Spleen (tissue), 11 donors: ENCODE measurements at regions not wholly inside any gene's neighbourhood (a gene's known extent, or its start where the extent isn't known, plus 50 kb on each side); places are given as distances from the start of the nearest gene placed in this dataset.

Source experiments
- DNase-seq: peaks from one replicate; pipeline ENCODE4 v3.0.0-alpha.2; 2020
- H3K27ac ChIP-seq, 8 donors: fragments of 200-600 bp; sonication (generic) in 7 of 8; 1 replicate in 4 of 8; 2 replicates in 4 of 8; pipeline versions ENCODE4 v1.5.0 to v1.8.0; 2016 to 2021; ENCODE audit warnings: inconsistent platforms in 4 of 8, mild to moderate bottlenecking in 4 of 8, moderate library complexity in 1 of 8
- H3K27me3 ChIP-seq, 7 donors: fragments of 200-600 bp; sonication (generic) in 6 of 7; replicated peaks in 1 of 7; 1 replicate in 4 of 7; 2 replicates in 3 of 7; pipeline versions ENCODE4 v1.5.0 to v1.8.0; 2016 to 2021; ENCODE audit warnings: inconsistent platforms in 3 of 7, mild to moderate bottlenecking in 1 of 7
- H3K36me3 ChIP-seq, 6 donors: fragments of 200-600 bp; sonication (generic) in 5 of 6; 1 replicate in 4 of 6; 2 replicates in 2 of 6; pipeline versions ENCODE4 v1.5.0 to v1.8.0; 2016 to 2021; ENCODE audit warnings: inconsistent platforms in 2 of 6
- H3K4me1 ChIP-seq, 6 donors: fragments of 200-600 bp; sonication (generic) in 5 of 6; 1 replicate in 3 of 6; 2 replicates in 3 of 6; pipeline versions ENCODE4 v1.5.0 to v1.8.0; 2016 to 2021; ENCODE audit warnings: inconsistent platforms in 3 of 6
- H3K4me3 ChIP-seq, 8 donors: fragments of 200-600 bp; sonication (generic) in 7 of 8; 1 replicate in 4 of 8; 2 replicates in 4 of 8; pipeline versions ENCODE4 v1.5.0 to v1.8.0; 2016 to 2021; ENCODE audit warnings: inconsistent platforms in 4 of 8, mild to moderate bottlenecking in 4 of 8, moderate library complexity in 2 of 8
- H3K9me3 ChIP-seq, 8 donors: fragments of 200-600 bp; sonication (generic) in 7 of 8; 1 replicate in 4 of 8; 2 replicates in 4 of 8; pipeline versions ENCODE4 v1.5.0 to v1.8.0; 2016 to 2021; ENCODE audit warnings: inconsistent platforms in 4 of 8
- POLR2A ChIP-seq, 3 donors: fragments of 450-650 bp; IDR thresholded peaks; one replicate each; pipeline ENCODE4 v1.5.1; 2017; ENCODE audit warnings: antibody characterized with exemption in 3 of 3, mild to moderate bottlenecking in 1 of 3
- POLR2AphosphoS5 ChIP-seq, 3 donors: sonication (generic); formaldehyde crosslinking; IDR thresholded peaks; one replicate each; pipeline ENCODE4 v1.5.1; 2017; ENCODE audit warnings: antibody characterized with exemption in 3 of 3
- WGBS, 5 donors: extraction: QIAGEN DNeasy Blood & Tissue Kit in 3 of 5; methylation state at CpG; one replicate each; pipeline versions ENCODE4 v1.1.5 to v1.1.7; 2013 to 2018; 5-methylcytosine and 5-hydroxymethylcytosine counted together
- intact Hi-C: fragments of 100-400 bp; cut with DNase I; formaldehyde crosslinking; loops from one replicate; pipeline ENCODE4 v1.15.0; 2023; ENCODE audit warnings: low total_unique reads
- TF ChIP-seq, protein P1 (sequence below), 11 experiments: fragments of 200-600 bp in 7 of 11; fragments of 450-650 bp in 4 of 11; sonication (generic) in 4 of 11; IDR thresholded peaks in 8 of 11; conservative IDR thresholded peaks in 3 of 11; 1 replicate in 7 of 11; 2 replicates in 4 of 11; pipeline versions ENCODE4 v1.4.0 to v1.8.0; 2016 to 2021; ENCODE audit warnings: antibody characterized with exemption in 11 of 11, inconsistent platforms in 4 of 11, mild to moderate bottlenecking in 1 of 11
- donor health status: healthy with polysubstance abuse.
- donor health status: DM: no; HTN: no; CAD: no; lungs with moderate emphysema.
- donor health status: DM: no; HTN: no; CAD: no.
- donor health status: Bipolar disorder and iron deficiency.
- donor health status: healthy.
- donor health status: DM: no; HTN: no; CAD: no.
- donor health status: DM: yes; HTN: yes; CAD: no.

DNA sequence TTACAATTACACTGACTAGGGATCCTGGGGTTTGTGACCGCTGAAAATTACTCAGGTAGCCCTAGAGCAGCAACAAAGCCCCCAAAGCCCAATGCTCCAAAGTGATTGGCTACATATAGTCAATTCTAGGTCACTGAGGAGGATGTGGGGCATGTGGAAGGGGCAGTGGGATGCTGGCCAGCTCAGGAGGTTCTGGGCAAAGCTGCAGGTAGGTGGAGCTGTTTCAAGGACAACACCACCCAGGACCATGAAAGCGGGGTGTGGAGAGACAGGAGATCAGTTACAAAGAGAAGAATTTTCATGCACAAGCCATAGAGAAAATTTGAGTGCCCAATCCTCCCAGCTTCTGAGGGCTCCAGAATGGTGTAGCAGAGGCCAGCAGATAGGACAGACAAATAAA, 75.0 kb upstream of the CCDC85A start:
- H3K4me3 ChIP-seq: no peak overlapping the region
- intact Hi-C loops: no loop called here
- H3K27me3 ChIP-seq: no peaks in the 10 kb centered on the region
- H3K9me3 ChIP-seq: no peaks in the 10 kb centered on the region
- H3K4me1 ChIP-seq: no peaks in the 10 kb centered on the region
- WGBS, 5 donors: 38 to 72% (median 43%) methylated on average over 2 of the region's 2 CpGs
- DNase-seq: no peak
- no peaks in the 10 kb centered on the region for H3K36me3 ChIP-seq
- no peak overlapping the region for H3K27ac ChIP-seq
- TF ChIP-seq, protein P1, sequence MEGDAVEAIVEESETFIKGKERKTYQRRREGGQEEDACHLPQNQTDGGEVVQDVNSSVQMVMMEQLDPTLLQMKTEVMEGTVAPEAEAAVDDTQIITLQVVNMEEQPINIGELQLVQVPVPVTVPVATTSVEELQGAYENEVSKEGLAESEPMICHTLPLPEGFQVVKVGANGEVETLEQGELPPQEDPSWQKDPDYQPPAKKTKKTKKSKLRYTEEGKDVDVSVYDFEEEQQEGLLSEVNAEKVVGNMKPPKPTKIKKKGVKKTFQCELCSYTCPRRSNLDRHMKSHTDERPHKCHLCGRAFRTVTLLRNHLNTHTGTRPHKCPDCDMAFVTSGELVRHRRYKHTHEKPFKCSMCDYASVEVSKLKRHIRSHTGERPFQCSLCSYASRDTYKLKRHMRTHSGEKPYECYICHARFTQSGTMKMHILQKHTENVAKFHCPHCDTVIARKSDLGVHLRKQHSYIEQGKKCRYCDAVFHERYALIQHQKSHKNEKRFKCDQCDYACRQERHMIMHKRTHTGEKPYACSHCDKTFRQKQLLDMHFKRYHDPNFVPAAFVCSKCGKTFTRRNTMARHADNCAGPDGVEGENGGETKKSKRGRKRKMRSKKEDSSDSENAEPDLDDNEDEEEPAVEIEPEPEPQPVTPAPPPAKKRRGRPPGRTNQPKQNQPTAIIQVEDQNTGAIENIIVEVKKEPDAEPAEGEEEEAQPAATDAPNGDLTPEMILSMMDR (IDR thresholded peaks at IDR 0.05 in 8 of 11, conservative IDR thresholded peaks at IDR 0.05 in 3 of 11): no peak
- TF ChIP-seq POLR2A (IDR thresholded peaks at IDR 0.05) (no peak), POLR2AphosphoS5 (IDR thresholded peaks at IDR 0.05) (no peak)

DNA sequence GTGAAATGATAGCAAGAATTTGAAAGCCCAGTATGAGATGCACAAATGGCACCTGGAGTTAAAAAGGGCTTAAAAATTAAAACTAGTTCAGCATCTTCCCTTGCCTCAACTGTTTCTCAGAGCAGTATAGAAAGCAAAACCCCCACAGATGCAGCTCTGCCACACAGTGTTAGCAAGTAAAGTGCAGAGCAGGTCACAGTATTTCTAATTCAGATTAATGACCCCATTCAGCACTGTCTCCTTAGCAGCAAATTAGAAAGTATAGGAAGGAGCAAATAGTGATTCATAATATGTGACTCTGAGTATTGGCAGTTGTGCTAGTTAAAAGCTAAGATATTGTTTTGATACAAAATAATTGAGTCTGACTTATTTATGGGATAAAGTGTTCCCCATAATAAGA, 73.8 kb upstream of the CCDC85A start:
- intact Hi-C loops: no loop called here
- Histone ChIP-seq H3K4me1 (no peaks in the 10 kb centered on the region), H3K36me3 (no peaks in the 10 kb centered on the region), H3K27me3 (no peaks in the 10 kb centered on the region), H3K27ac (no peak overlapping the region), H3K4me3 (no peak overlapping the region), H3K9me3 (no peaks in the 10 kb centered on the region)
- no peak for TF ChIP-seq POLR2A (IDR thresholded peaks at IDR 0.05)
- TF ChIP-seq POLR2AphosphoS5 (IDR thresholded peaks at IDR 0.05): no peak
- TF ChIP-seq, protein P1 (IDR thresholded peaks at IDR 0.05 in 8 of 11, conservative IDR thresholded peaks at IDR 0.05 in 3 of 11): no peak
- no peak for DNase-seq

DNA sequence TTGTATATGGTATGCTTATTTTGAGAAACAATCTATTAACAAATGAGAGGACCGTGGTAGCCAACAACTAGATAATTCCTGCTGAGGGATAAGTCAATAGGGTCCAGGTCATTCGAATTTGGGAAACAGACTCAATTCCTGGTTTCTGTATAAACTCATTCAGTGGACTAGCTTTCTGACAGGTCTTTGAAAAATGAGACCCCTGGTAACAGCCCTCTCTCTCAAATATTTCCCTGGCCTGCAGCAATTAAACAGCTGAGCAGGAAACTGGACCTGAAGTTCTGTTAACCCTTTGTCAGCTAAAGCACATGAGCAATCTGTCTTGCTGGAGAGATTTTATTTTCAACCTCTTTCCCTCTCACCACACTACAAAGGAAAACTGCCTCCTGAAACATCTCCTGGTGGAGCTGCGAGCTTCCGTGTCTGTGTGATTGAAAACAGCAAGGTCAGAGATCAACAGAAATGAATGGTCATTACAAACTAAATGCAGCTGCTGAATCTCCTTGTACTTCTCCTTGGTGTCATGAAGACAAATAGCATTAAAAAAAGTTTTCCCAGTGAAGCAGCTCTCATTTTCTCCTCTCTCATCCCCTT, 70.3 kb upstream of the CCDC85A start:
- intact Hi-C loops: no loop called here
- H3K9me3 ChIP-seq: no peaks in the 10 kb centered on the region
- H3K27me3 ChIP-seq: no peaks in the 10 kb centered on the region
- DNase-seq: no peak
- WGBS, 5 donors: 44 to 62% (median 55%) methylated on average over 4 of the region's 4 CpGs
- no peaks in the 10 kb centered on the region for H3K36me3 ChIP-seq
- H3K4me1 ChIP-seq: no peaks in the 10 kb centered on the region
- TF ChIP-seq POLR2AphosphoS5 (IDR thresholded peaks at IDR 0.05): no peak
- TF ChIP-seq, protein P1 (IDR thresholded peaks at IDR 0.05 in 8 of 11, conservative IDR thresholded peaks at IDR 0.05 in 3 of 11): no peak
- no peak for TF ChIP-seq POLR2A (IDR thresholded peaks at IDR 0.05)
- H3K27ac ChIP-seq: no peak overlapping the region
- H3K4me3 ChIP-seq: no peak overlapping the region

DNA sequence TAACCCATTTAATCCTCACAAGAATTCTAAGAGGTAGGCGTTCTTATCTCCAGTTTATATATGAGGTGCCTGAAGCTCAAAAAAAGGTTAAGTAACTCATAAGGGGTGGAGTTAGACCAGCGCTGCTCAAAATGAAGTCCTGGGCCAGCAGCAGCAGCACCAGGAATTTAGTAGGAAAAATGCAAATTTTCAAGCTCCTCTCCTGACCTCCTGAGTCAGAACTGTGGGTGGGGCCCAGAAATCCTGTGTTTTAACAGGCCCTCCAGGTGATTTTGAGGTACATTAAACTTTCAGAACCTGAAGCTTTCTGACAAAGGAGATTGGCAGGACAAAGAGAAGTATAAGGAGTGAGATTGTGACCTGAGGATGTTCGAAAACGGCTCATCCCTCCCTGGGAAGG, 66.0 kb upstream of the CCDC85A start:
- H3K36me3 ChIP-seq: no peaks in the 10 kb centered on the region
- H3K4me1 ChIP-seq: no peaks in the 10 kb centered on the region
- H3K4me3 ChIP-seq: no peak overlapping the region
- DNase-seq: no peak
- intact Hi-C loops: no loop called here
- H3K9me3 ChIP-seq: no peaks in the 10 kb centered on the region
- 63 to 83% (median 69%) methylated on average over 4 of the region's 4 CpGs for WGBS, 5 donors
- no peaks in the 10 kb centered on the region for H3K27me3 ChIP-seq
- H3K27ac ChIP-seq: no peak overlapping the region
- TF ChIP-seq, protein P1 (IDR thresholded peaks at IDR 0.05 in 8 of 11, conservative IDR thresholded peaks at IDR 0.05 in 3 of 11): no peak
- no peak for TF ChIP-seq POLR2AphosphoS5 (IDR thresholded peaks at IDR 0.05)
- TF ChIP-seq POLR2A (IDR thresholded peaks at IDR 0.05): no peak
